ENCODE measurements at regions not wholly inside any gene's neighbourhood (a gene's known extent, or its start where the extent isn't known, plus 50 kb on each side); places are given as distances from the start of the nearest gene placed in this dataset.
"Not testable (repeated sequence)": the region's sequence is repeated elsewhere in the genome, so short reads cannot be mapped to it uniquely, and the experiment has no call there.

- Mint-ChIP-seq H3K36me3 (ENCODE audit: low read depth) (no peaks in the 10 kb centered on the region), H3K4me3 (no peak overlapping the region), H3K27ac (no peak overlapping the region), H3K4me1 (ENCODE audit: low read depth) (no peaks in the 10 kb centered on the region), H3K27me3 (no peaks in the 10 kb centered on the region), H3K9me3 (no peaks in the 10 kb centered on the region)
- DNase-seq, result no peak
These were observed 145.0 kb upstream of the AADAT start for GRCh38 chr4:170234800-170235199.

GRCh38 chr4:170231377-170231776, 141.6 kb upstream of the AADAT start:
- H3K4me3 Mint-ChIP-seq, result no peak overlapping the region
- H3K27me3 Mint-ChIP-seq, result no peaks in the 10 kb centered on the region
- H3K9me3 Mint-ChIP-seq, result no peaks in the 10 kb centered on the region
- H3K27ac Mint-ChIP-seq, result no peak overlapping the region
- H3K4me1 Mint-ChIP-seq (ENCODE audit: low read depth), result no peaks in the 10 kb centered on the region
- DNase-seq, result no peak
- no peaks in the 10 kb centered on the region for H3K36me3 Mint-ChIP-seq (ENCODE audit: low read depth)

GRCh38 chr4:170230242-170230641, 140.5 kb upstream of the AADAT start:
- no peaks in the 10 kb centered on the region for H3K27me3 Mint-ChIP-seq
- H3K4me3 Mint-ChIP-seq, result no peak overlapping the region
- DNase-seq, result no peak
- no peaks in the 10 kb centered on the region for H3K36me3 Mint-ChIP-seq (ENCODE audit: low read depth)
- no peaks in the 10 kb centered on the region for H3K4me1 Mint-ChIP-seq (ENCODE audit: low read depth)
- no peaks in the 10 kb centered on the region for H3K9me3 Mint-ChIP-seq
- H3K27ac Mint-ChIP-seq, result no peak overlapping the region

- Mint-ChIP-seq H3K4me1 (ENCODE audit: low read depth) (no peaks in the 10 kb centered on the region), H3K4me3 (no peak overlapping the region), H3K36me3 (ENCODE audit: low read depth) (no peaks in the 10 kb centered on the region)
These were observed 139.2 kb upstream of the AADAT start for GRCh38 chr4:170229006-170229405.

GRCh38 chr4:170227928-170228327, 138.2 kb upstream of the AADAT start:
- Mint-ChIP-seq H3K27me3 (no peaks in the 10 kb centered on the region), H3K4me3 (no peak overlapping the region), H3K9me3 (no peaks in the 10 kb centered on the region), H3K4me1 (ENCODE audit: low read depth) (no peaks in the 10 kb centered on the region), H3K27ac (no peak overlapping the region), H3K36me3 (ENCODE audit: low read depth) (no peaks in the 10 kb centered on the region)
- no peak for DNase-seq

More at GRCh38 chr4:170229006-170229405, 139.2 kb upstream of the AADAT start:
- no peak for DNase-seq
- Mint-ChIP-seq H3K27ac (no peak overlapping the region), H3K9me3 (no peaks in the 10 kb centered on the region), H3K27me3 (no peaks in the 10 kb centered on the region)

GRCh38 chr4:170226288-170226687, 136.5 kb upstream of the AADAT start:
- H3K4me3 Mint-ChIP-seq, result no peak overlapping the region
- no peak overlapping the region for H3K27ac Mint-ChIP-seq
- H3K4me1 Mint-ChIP-seq (ENCODE audit: low read depth), result no peaks in the 10 kb centered on the region
- H3K36me3 Mint-ChIP-seq (ENCODE audit: low read depth), result no peaks in the 10 kb centered on the region
- no peaks in the 10 kb centered on the region for H3K27me3 Mint-ChIP-seq
- H3K9me3 Mint-ChIP-seq, result peaks cover 3% of the 10 kb centered on the region
- DNase-seq, result no peak

- Mint-ChIP-seq H3K4me1 (ENCODE audit: low read depth) (no peaks in the 10 kb centered on the region), H3K27ac (no peak overlapping the region), H3K9me3 (peaks cover 27% of the 10 kb centered on the region), H3K4me3 (no peak overlapping the region), H3K36me3 (ENCODE audit: low read depth) (no peaks in the 10 kb centered on the region), H3K27me3 (no peaks in the 10 kb centered on the region)
- no peak for DNase-seq
These were observed 125.0 kb upstream of the AADAT start for GRCh38 chr4:170214731-170215130.

- DNase-seq, result no peak
- no peaks in the 10 kb centered on the region for H3K4me1 Mint-ChIP-seq (ENCODE audit: low read depth)
- H3K36me3 Mint-ChIP-seq (ENCODE audit: low read depth), result no peaks in the 10 kb centered on the region
- H3K27me3 Mint-ChIP-seq, result no peaks in the 10 kb centered on the region
- no peak overlapping the region for H3K27ac Mint-ChIP-seq
- peaks cover 27% of the 10 kb centered on the region for H3K9me3 Mint-ChIP-seq
- no peak overlapping the region for H3K4me3 Mint-ChIP-seq
These were observed 124.3 kb upstream of the AADAT start for GRCh38 chr4:170214101-170214500.

GRCh38 chr4:170202721-170203120, 113.0 kb upstream of the AADAT start:
- peaks cover 16% of the 10 kb centered on the region for H3K9me3 Mint-ChIP-seq
- H3K4me1 Mint-ChIP-seq (ENCODE audit: low read depth), result no peaks in the 10 kb centered on the region
- no peak overlapping the region for H3K4me3 Mint-ChIP-seq
- H3K27me3 Mint-ChIP-seq, result no peaks in the 10 kb centered on the region
- no peak overlapping the region for H3K27ac Mint-ChIP-seq
- DNase-seq, result no peak
- no peaks in the 10 kb centered on the region for H3K36me3 Mint-ChIP-seq (ENCODE audit: low read depth)

- no peak overlapping the region for H3K27ac Mint-ChIP-seq
- no peak for DNase-seq
- no peaks in the 10 kb centered on the region for H3K27me3 Mint-ChIP-seq
- peaks cover 13% of the 10 kb centered on the region for H3K9me3 Mint-ChIP-seq
- no peaks in the 10 kb centered on the region for H3K36me3 Mint-ChIP-seq (ENCODE audit: low read depth)
- no peak overlapping the region for H3K4me3 Mint-ChIP-seq
- H3K4me1 Mint-ChIP-seq (ENCODE audit: low read depth), result no peaks in the 10 kb centered on the region
These were observed 109.0 kb upstream of the AADAT start for GRCh38 chr4:170198747-170199146.

GRCh38 chr4:170194794-170195193, 105.0 kb upstream of the AADAT start:
- not testable (repeated sequence) for H3K4me3 Mint-ChIP-seq; DNase-seq; H3K27me3 Mint-ChIP-seq; H3K36me3 Mint-ChIP-seq (ENCODE audit: low read depth); H3K27ac Mint-ChIP-seq; H3K9me3 Mint-ChIP-seq; H3K4me1 Mint-ChIP-seq (ENCODE audit: low read depth)

- Mint-ChIP-seq H3K4me3 (no peak overlapping the region), H3K9me3 (peaks cover 3% of the 10 kb centered on the region), H3K27me3 (no peaks in the 10 kb centered on the region), H3K27ac (no peak overlapping the region), H3K4me1 (ENCODE audit: low read depth) (no peaks in the 10 kb centered on the region), H3K36me3 (ENCODE audit: low read depth) (no peaks in the 10 kb centered on the region)
- no peak for DNase-seq
These were observed 103.7 kb upstream of the AADAT start for GRCh38 chr4:170193496-170193895.

- no peak overlapping the region for H3K27ac Mint-ChIP-seq
- no peaks in the 10 kb centered on the region for H3K4me1 Mint-ChIP-seq (ENCODE audit: low read depth)
- H3K9me3 Mint-ChIP-seq, result no peaks in the 10 kb centered on the region
- H3K4me3 Mint-ChIP-seq, result no peak overlapping the region
- H3K27me3 Mint-ChIP-seq, result no peaks in the 10 kb centered on the region
- H3K36me3 Mint-ChIP-seq (ENCODE audit: low read depth), result no peaks in the 10 kb centered on the region
- DNase-seq, result no peak
These were observed 100.5 kb upstream of the AADAT start for GRCh38 chr4:170190265-170190664.

- H3K4me3 Mint-ChIP-seq, result no peak overlapping the region
- no peak overlapping the region for H3K27ac Mint-ChIP-seq
- no peaks in the 10 kb centered on the region for H3K9me3 Mint-ChIP-seq
- no peaks in the 10 kb centered on the region for H3K36me3 Mint-ChIP-seq (ENCODE audit: low read depth)
- H3K4me1 Mint-ChIP-seq (ENCODE audit: low read depth), result no peaks in the 10 kb centered on the region
- no peak for DNase-seq
- no peaks in the 10 kb centered on the region for H3K27me3 Mint-ChIP-seq
These were observed 81.1 kb upstream of the AADAT start for GRCh38 chr4:170170861-170171260.

GRCh38 chr4:170169699-170170098, 79.9 kb upstream of the AADAT start:
- H3K27ac Mint-ChIP-seq, result no peak overlapping the region
- H3K9me3 Mint-ChIP-seq, result no peaks in the 10 kb centered on the region
- H3K27me3 Mint-ChIP-seq, result no peaks in the 10 kb centered on the region
- H3K4me1 Mint-ChIP-seq (ENCODE audit: low read depth), result no peaks in the 10 kb centered on the region
- H3K4me3 Mint-ChIP-seq, result no peak overlapping the region
- DNase-seq, result no peak
- H3K36me3 Mint-ChIP-seq (ENCODE audit: low read depth), result no peaks in the 10 kb centered on the region

- Mint-ChIP-seq H3K9me3 (no peaks in the 10 kb centered on the region), H3K36me3 (ENCODE audit: low read depth) (no peaks in the 10 kb centered on the region), H3K4me3 (no peak overlapping the region), H3K27ac (no peak overlapping the region), H3K27me3 (no peaks in the 10 kb centered on the region), H3K4me1 (ENCODE audit: low read depth) (no peaks in the 10 kb centered on the region)
- DNase-seq, result no peak
These were observed 77.9 kb upstream of the AADAT start for GRCh38 chr4:170167678-170168077.
